CD14-positive monocyte (primary cell): ENCODE measurements at regions not wholly inside any gene's neighbourhood (a gene's known extent, or its start where the extent isn't known, plus 50 kb on each side); places are given as distances from the start of the nearest gene placed in this dataset.

Experiments
- DNase-seq, 3 donors: peaks; one replicate each; pipeline ENCODE4 v3.0.0-alpha.2; 2011 to 2022
- H2AFZ ChIP-seq: 2 replicates; pipeline ENCODE4 v1.6.0; 2012; ENCODE audit warnings: mild to moderate bottlenecking, low read depth, low read length, inconsistent platforms; ENCODE audit not compliant: insufficient read depth, poor library complexity, severe bottlenecking
- H3K27ac ChIP-seq, 2 donors: 1 replicate in 1 of 2; 2 replicates in 1 of 2; pipeline ENCODE4 v1.5.1; 2012 to 2013; ENCODE audit warnings: low read length in 2 of 2, control low read depth in 1 of 2, inconsistent platforms in 1 of 2, low read depth in 1 of 2, mild to moderate bottlenecking in 1 of 2
- H3K27me3 ChIP-seq, 2 donors: one replicate each; pipeline versions ENCODE4 v1.6.0 to v1.6.1; 2011 to 2013; ENCODE audit warnings: low read length in 2 of 2; ENCODE audit not compliant: control insufficient read depth in 2 of 2, insufficient read depth in 2 of 2
- H3K36me3 ChIP-seq, 2 donors: replicated peaks in 1 of 2; 1 replicate in 1 of 2; 2 replicates in 1 of 2; pipeline versions ENCODE4 v1.5.1 to v1.6.1; 2012 to 2013; ENCODE audit warnings: low read length in 2 of 2, control low read depth in 1 of 2, inconsistent platforms in 1 of 2, mild to moderate bottlenecking in 1 of 2; ENCODE audit not compliant: insufficient read depth in 2 of 2, control insufficient read depth in 1 of 2
- H3K4me1 ChIP-seq, 2 donors: 1 replicate in 1 of 2; 2 replicates in 1 of 2; pipeline versions ENCODE4 v1.5.1 to v1.6.1; 2012 to 2013; ENCODE audit warnings: low read length in 2 of 2, control low read depth in 1 of 2, inconsistent platforms in 1 of 2, mild to moderate bottlenecking in 1 of 2, moderate library complexity in 1 of 2; ENCODE audit not compliant: insufficient read depth in 2 of 2, control insufficient read depth in 1 of 2
- H3K4me2 ChIP-seq: replicated peaks from 2 replicates; pipeline ENCODE3; 2012; ENCODE audit warnings: low read length, moderate library complexity, mild to moderate bottlenecking; ENCODE audit not compliant: poor library complexity, severe bottlenecking; ENCODE audit errors: extremely low read depth
- H3K4me3 ChIP-seq, 3 experiments: fragments of 200-600 bp in 1 of 3; sonication (generic) in 1 of 3; replicated peaks in 1 of 3; 1 replicate in 2 of 3; 2 replicates in 1 of 3; pipeline ENCODE4 v1.5.1; 2011 to 2013; ENCODE audit warnings: low read length in 3 of 3, mild to moderate bottlenecking in 3 of 3, control low read depth in 2 of 3, low read depth in 2 of 3, inconsistent platforms in 1 of 3, moderate library complexity in 1 of 3
- H3K79me2 ChIP-seq: 2 replicates; pipeline ENCODE4 v1.6.0; 2012; ENCODE audit warnings: mild to moderate bottlenecking, control low read depth, inconsistent platforms, low read length, moderate library complexity; ENCODE audit not compliant: insufficient read depth
- H3K9ac ChIP-seq: 2 replicates; pipeline ENCODE4 v1.6.0; 2017; ENCODE audit warnings: low read length, mild to moderate bottlenecking; ENCODE audit not compliant: insufficient read depth, poor library complexity, severe bottlenecking
- H3K9me3 ChIP-seq, 2 donors: replicated peaks in 1 of 2; 1 replicate in 1 of 2; 2 replicates in 1 of 2; pipeline versions ENCODE4 v1.5.1 to v1.6.1; 2012 to 2013; ENCODE audit warnings: low read length in 2 of 2, control low read depth in 1 of 2; ENCODE audit not compliant: control insufficient read depth in 1 of 2, insufficient read depth in 1 of 2
- H4K20me1 ChIP-seq: 2 replicates; pipeline ENCODE4 v1.6.0; 2012; ENCODE audit warnings: mild to moderate bottlenecking, low read length, control low read depth, moderate library complexity; ENCODE audit not compliant: insufficient read depth
- H3K27ac Mint-ChIP-seq, 7 donors: one replicate each; pipeline ENCODE4 v1.8.0; 2020; ENCODE audit warnings: mild to moderate bottlenecking in 7 of 7, mixed read lengths in 7 of 7, moderate library complexity in 6 of 7, inconsistent platforms in 2 of 7
- H3K27me3 Mint-ChIP-seq, 3 donors: one replicate each; pipeline ENCODE4 v1.8.0; 2021 to 2022; ENCODE audit warnings: low read depth in 3 of 3, mild to moderate bottlenecking in 3 of 3, mixed read lengths in 3 of 3, moderate library complexity in 3 of 3, inconsistent platforms in 1 of 3
- H3K36me3 Mint-ChIP-seq, 2 donors: one replicate each; pipeline ENCODE4 v1.8.0; 2020; ENCODE audit warnings: mixed read lengths in 2 of 2, inconsistent platforms in 1 of 2, mild to moderate bottlenecking in 1 of 2
- H3K4me1 Mint-ChIP-seq: one replicate; pipeline ENCODE4 v1.8.0; 2020; ENCODE audit warnings: mild to moderate bottlenecking, mixed read lengths
- H3K4me3 Mint-ChIP-seq, 2 donors: one replicate each; pipeline ENCODE4 v1.8.0; 2020; ENCODE audit warnings: mild to moderate bottlenecking in 2 of 2, mixed read lengths in 2 of 2, moderate library complexity in 1 of 2
- H3K9me3 Mint-ChIP-seq, 7 donors: one replicate each; pipeline ENCODE4 v1.8.0; 2020 to 2022; ENCODE audit warnings: mixed read lengths in 7 of 7, mild to moderate bottlenecking in 6 of 7, moderate library complexity in 6 of 7, inconsistent platforms in 2 of 7
- WGBS: methylation state at CpG from one replicate; pipeline ENCODE4 v1.1.5; 2013; ENCODE audit warnings: missing lambda C conversion rate; ENCODE audit not compliant: insufficient coverage; 5-methylcytosine and 5-hydroxymethylcytosine counted together
- intact Hi-C, 2 donors: fragments of 100-400 bp; cut with micrococcal nuclease; formaldehyde crosslinking; loops; one replicate each; pipeline versions ENCODE4 v1.15.0 to v1.15.1; 2023
- TF ChIP-seq, protein P1 (sequence below): fragments of 200-600 bp; IDR thresholded peaks from one replicate; pipeline ENCODE4 v1.8.0; 2022; ENCODE audit warnings: antibody characterized with exemption, mild to moderate bottlenecking

DNA sequence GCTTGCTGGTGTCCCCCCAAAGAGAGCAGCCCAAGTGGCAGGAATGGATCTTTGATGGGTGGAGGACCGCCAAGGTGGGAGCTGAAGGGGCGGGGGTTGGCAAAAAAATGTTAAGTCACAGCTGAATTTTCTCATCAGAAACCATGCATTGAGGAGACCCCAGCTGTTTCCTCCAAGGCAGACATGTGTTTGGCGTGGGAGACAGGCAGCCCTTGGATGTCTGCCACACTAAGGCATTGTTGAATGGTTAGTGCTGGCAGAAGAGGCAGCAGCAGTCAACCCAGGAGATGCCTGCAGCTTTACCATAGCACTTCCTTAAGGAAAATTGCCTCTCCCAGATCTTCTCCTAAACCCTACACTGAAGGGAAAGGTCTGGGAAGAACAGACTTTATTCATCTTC, 394.9 kb upstream of the CD180 start:
- Histone ChIP-seq H2AFZ (no peak overlapping the region), H3K36me3 (no peaks in the 10 kb centered on the region), H3K4me3 (no peak overlapping the region), H3K79me2 (no peaks in the 10 kb centered on the region), H3K9ac (no peak overlapping the region), H3K4me2 (no peak overlapping the region), H4K20me1 (no peaks in the 10 kb centered on the region), H3K4me1 (no peaks in the 10 kb centered on the region), H3K27ac (no peak overlapping the region), H3K27me3 (no peaks in the 10 kb centered on the region), H3K9me3 (no peaks in the 10 kb centered on the region)
- H3K27ac Mint-ChIP-seq = no peak overlapping the region
- no peaks in the 10 kb centered on the region for H3K4me1 Mint-ChIP-seq
- WGBS = 64% methylated on average over 2 of the region's 3 CpGs
- H3K4me3 Mint-ChIP-seq = no peak overlapping the region
- H3K27me3 Mint-ChIP-seq = peaks cover 0 to 2% (median 0%) of the 10 kb centered on the region in 3 donors
- TF ChIP-seq, protein P1, sequence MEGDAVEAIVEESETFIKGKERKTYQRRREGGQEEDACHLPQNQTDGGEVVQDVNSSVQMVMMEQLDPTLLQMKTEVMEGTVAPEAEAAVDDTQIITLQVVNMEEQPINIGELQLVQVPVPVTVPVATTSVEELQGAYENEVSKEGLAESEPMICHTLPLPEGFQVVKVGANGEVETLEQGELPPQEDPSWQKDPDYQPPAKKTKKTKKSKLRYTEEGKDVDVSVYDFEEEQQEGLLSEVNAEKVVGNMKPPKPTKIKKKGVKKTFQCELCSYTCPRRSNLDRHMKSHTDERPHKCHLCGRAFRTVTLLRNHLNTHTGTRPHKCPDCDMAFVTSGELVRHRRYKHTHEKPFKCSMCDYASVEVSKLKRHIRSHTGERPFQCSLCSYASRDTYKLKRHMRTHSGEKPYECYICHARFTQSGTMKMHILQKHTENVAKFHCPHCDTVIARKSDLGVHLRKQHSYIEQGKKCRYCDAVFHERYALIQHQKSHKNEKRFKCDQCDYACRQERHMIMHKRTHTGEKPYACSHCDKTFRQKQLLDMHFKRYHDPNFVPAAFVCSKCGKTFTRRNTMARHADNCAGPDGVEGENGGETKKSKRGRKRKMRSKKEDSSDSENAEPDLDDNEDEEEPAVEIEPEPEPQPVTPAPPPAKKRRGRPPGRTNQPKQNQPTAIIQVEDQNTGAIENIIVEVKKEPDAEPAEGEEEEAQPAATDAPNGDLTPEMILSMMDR = no peak
- H3K9me3 Mint-ChIP-seq = peaks cover under 1 to 7% (median 3%) of the 10 kb centered on the region in 7 donors
- no peak for DNase-seq
- intact Hi-C loops = no loop called here
- H3K36me3 Mint-ChIP-seq = no peaks in the 10 kb centered on the region

GRCh38 chr5:67588389-67588788, 391.8 kb upstream of the CD180 start:
- Histone ChIP-seq H3K79me2 (no peaks in the 10 kb centered on the region), H3K27me3 (no peaks in the 10 kb centered on the region), H3K4me2 (no peak overlapping the region), H3K4me1 (no peaks in the 10 kb centered on the region), H3K27ac (no peak overlapping the region), H2AFZ (no peak overlapping the region), H3K36me3 (no peaks in the 10 kb centered on the region), H3K4me3 (no peak overlapping the region), H4K20me1 (no peaks in the 10 kb centered on the region), H3K9ac (no peak overlapping the region), H3K9me3 (no peaks in the 10 kb centered on the region)
- Mint-ChIP-seq H3K4me3 (no peak overlapping the region), H3K36me3 (no peaks in the 10 kb centered on the region), H3K9me3 (peaks cover 0 to 6% (median 2%) of the 10 kb centered on the region in 7 donors), H3K27me3 (peaks cover 0 to under 1% (median 0%) of the 10 kb centered on the region in 3 donors), H3K27ac (no peak overlapping the region), H3K4me1 (no peaks in the 10 kb centered on the region)
- WGBS = 100% methylated on average over 1 of the region's 2 CpGs
- no peak for DNase-seq
- intact Hi-C loops = no loop called here
- TF ChIP-seq, protein P1 = no peak
